Fibroblast of upper back skin (primary cell): ENCODE measurements at regions not wholly inside any gene's neighbourhood (a gene's known extent, or its start where the extent isn't known, plus 50 kb on each side); places are given as distances from the start of the nearest gene placed in this dataset.

Experiments
- DNase-seq: peaks from one replicate; pipeline ENCODE4 v3.0.0-alpha.2; 2013

GRCh38 chr4:144903953-144904711 is 193.9 kb downstream of the ANAPC10 start:
- peak; percentile 74 for DNase-seq

- DNase-seq: no peak
Observed at GRCh38 chr4:144905286-144905685, 192.7 kb downstream of the ANAPC10 start.

GRCh38 chr4:144906181-144906925 is 191.6 kb downstream of the ANAPC10 start:
- DNase-seq: peak; percentile 59

- no peak for DNase-seq
Observed at GRCh38 chr4:144910723-144911122, 187.3 kb downstream of the ANAPC10 start.
